Dendritic cell treated with granulocyte-macrophage colony-stimulating factor and Interleukin-4, amounts not matched to agents 40 ng/mL and 50 ng/mL, for 4 days (primary cell): ENCODE measurements at regions not wholly inside any gene's neighbourhood (a gene's known extent, or its start where the extent isn't known, plus 50 kb on each side); places are given as distances from the start of the nearest gene placed in this dataset.

Experiments used
- H3K27ac Mint-ChIP-seq: one replicate; pipeline ENCODE4 v1.8.0; 2022; ENCODE audit warnings: mild to moderate bottlenecking, mixed read lengths
- H3K27me3 Mint-ChIP-seq: one replicate; pipeline ENCODE4 v1.8.0; 2022; ENCODE audit warnings: mild to moderate bottlenecking, mixed read lengths
- H3K36me3 Mint-ChIP-seq: one replicate; pipeline ENCODE4 v1.8.0; 2022; ENCODE audit warnings: low read depth, mixed read lengths
- H3K4me1 Mint-ChIP-seq: one replicate; pipeline ENCODE4 v1.8.0; 2022; ENCODE audit warnings: low read depth, mixed read lengths
- H3K4me3 Mint-ChIP-seq: one replicate; pipeline ENCODE4 v1.8.0; 2022; ENCODE audit warnings: mild to moderate bottlenecking, moderate library complexity, mixed read lengths
- H3K9me3 Mint-ChIP-seq: one replicate; pipeline ENCODE4 v1.8.0; 2022; ENCODE audit warnings: mixed read lengths
- intact Hi-C: fragments of 100-400 bp; cut with micrococcal nuclease; formaldehyde crosslinking; loops from one replicate; pipeline ENCODE4 v1.15.0; 2022

GRCh38 chr18:71027531-71027930, 738.7 kb downstream of the SOCS6 start:
- Mint-ChIP-seq H3K36me3 (no peaks in the 10 kb centered on the region), H3K9me3 (peaks cover 50% of the 10 kb centered on the region), H3K27ac (no peak overlapping the region), H3K4me1 (no peaks in the 10 kb centered on the region), H3K4me3 (no peak overlapping the region), H3K27me3 (no peaks in the 10 kb centered on the region)
- intact Hi-C loops: no loop called here

DNA sequence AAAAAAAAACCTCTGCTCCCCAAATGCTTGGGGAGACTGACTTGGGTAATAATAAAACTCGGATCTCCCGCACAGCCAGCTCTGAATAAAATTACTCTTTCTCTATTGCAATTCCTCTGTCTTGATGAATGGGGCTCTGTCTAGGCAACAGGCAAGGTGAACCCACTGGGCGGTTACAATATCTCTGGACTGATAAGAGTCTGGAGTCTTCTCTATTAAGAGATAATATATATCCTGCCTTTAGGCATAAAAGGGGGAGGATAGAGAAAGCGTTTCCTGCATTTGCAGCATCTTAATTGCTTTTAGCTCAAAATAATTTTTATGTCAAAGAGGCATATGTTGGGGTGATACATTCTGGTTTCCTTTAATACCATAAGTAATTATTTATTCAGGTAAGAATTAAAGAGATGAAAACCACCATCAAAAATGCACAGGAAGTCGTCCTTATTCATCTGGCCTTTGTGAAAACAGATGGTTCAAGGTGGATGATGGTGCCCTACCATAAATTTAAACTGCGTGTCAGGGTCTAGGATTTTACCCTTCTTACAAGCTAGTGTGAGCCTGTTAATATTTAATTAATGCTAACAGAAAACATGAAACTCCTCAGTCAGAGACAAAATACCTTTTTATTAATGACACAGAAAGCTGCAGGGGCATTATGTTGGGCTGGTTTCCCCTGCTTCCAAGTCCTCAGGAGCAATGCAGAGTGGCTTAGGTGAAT, 736.8 kb downstream of the SOCS6 start:
- Mint-ChIP-seq H3K4me1 (no peaks in the 10 kb centered on the region), H3K4me3 (no peak overlapping the region), H3K36me3 (no peaks in the 10 kb centered on the region), H3K27me3 (no peaks in the 10 kb centered on the region), H3K27ac (no peak overlapping the region), H3K9me3 (peaks cover 33% of the 10 kb centered on the region)
- intact Hi-C loops: no loop called here

DNA sequence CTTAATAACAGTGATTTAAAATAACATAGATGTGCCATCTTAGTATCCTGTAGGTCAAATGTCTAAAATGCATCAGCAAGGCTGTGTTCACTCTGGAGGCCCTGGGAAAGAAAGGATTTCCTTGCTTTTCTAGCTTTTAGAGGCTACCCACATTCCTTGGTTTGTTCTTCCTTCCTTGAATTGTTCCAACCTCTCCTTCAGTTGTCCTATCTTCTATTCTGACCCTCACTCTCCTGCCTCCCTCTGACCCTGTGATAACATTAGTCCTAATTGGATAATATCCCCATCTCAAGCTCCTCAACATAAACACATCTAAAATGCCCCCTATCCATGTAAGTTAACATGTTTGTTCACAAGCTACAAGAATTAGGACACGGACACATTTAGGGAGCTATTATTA, 733.5 kb downstream of the SOCS6 start:
- no peaks in the 10 kb centered on the region for H3K36me3 Mint-ChIP-seq
- no peaks in the 10 kb centered on the region for H3K4me1 Mint-ChIP-seq
- intact Hi-C loops: no loop called here
- H3K4me3 Mint-ChIP-seq: no peak overlapping the region
- H3K27ac Mint-ChIP-seq: no peak overlapping the region
- no peaks in the 10 kb centered on the region for H3K27me3 Mint-ChIP-seq
- H3K9me3 Mint-ChIP-seq: peaks cover 14% of the 10 kb centered on the region

DNA sequence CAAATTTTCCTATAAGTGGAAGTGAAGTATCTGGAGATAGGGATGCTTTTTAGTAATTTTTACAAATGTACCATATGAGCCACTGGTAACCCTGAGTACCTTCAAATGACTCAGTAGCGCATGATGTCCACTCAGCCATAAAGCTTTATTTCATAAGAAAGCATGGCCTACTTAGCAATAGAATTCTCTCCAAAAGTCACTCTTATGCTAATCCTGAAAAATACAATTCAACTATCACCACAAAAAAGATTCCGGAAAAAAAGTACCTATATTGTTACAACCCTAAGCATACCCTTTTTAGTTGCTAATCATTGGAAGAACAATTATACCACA, 732.2 kb downstream of the SOCS6 start:
- peaks cover 11% of the 10 kb centered on the region for H3K9me3 Mint-ChIP-seq

DNA sequence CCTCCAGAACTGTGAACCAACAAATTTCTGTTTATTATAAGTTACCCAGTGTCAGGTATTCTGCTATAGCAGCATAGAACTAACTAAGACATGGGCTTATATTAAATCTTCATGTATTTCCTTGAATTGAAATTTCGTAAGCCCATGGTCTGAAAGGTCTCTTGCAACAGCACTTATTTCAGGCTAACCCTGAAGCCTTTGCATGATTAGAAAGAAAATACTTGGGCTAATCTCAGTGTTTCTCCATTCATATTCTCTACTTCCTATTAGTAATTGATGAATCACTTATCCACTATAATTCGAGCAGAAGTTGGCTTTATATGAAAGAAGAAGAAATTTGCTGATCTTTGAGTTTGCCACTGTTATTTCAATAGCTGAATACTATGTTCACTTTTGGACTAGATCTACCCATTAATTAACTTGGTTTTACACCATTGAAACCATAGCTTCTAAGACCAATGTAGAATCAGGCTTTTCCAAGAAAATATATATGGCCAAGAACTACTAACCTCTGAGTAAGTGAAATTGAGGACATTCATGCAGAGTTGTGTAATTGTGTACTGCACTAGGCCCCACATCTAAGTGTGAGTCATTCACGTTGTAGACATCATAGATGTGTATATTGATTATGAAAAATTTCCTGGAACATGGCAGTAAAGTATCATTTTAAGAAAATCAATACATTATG, 731.6 kb downstream of the SOCS6 start:
- H3K27ac Mint-ChIP-seq: no peak overlapping the region
- peaks cover 11% of the 10 kb centered on the region for H3K9me3 Mint-ChIP-seq
- H3K36me3 Mint-ChIP-seq: no peaks in the 10 kb centered on the region
- no peaks in the 10 kb centered on the region for H3K4me1 Mint-ChIP-seq
- H3K4me3 Mint-ChIP-seq: no peak overlapping the region
- intact Hi-C loops: no loop called here
- H3K27me3 Mint-ChIP-seq: no peaks in the 10 kb centered on the region

More for the DNA sequence above, 732.2 kb downstream of the SOCS6 start:
- Mint-ChIP-seq H3K4me1 (no peaks in the 10 kb centered on the region), H3K27me3 (no peaks in the 10 kb centered on the region), H3K27ac (no peak overlapping the region), H3K36me3 (no peaks in the 10 kb centered on the region), H3K4me3 (no peak overlapping the region)
- intact Hi-C loops: no loop called here

- Mint-ChIP-seq H3K36me3 (no peaks in the 10 kb centered on the region), H3K9me3 (peaks cover 11% of the 10 kb centered on the region), H3K27ac (no peak overlapping the region), H3K4me1 (no peaks in the 10 kb centered on the region), H3K4me3 (no peak overlapping the region), H3K27me3 (no peaks in the 10 kb centered on the region)
- intact Hi-C loops: no loop called here
Measured at GRCh38 chr18:71018816-71019215, 730.0 kb downstream of the SOCS6 start.

DNA sequence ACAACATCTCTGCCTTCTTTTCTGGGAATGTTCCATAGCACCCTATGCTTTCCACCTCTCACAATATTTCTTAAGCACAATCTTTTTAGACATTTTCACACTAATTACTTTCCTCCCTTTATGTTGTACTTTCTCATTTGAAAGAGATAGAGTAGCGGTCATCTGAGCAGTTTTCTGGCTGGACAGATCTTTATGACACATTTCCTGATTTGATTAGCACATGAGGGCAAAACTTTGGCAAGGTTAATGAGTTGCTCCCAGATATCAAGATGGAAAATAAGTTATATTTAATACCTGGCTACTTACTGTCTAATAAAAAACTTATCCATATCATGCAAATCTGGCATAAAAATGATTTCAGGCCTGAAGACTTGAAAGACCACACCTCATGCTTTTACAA, 723.9 kb downstream of the SOCS6 start:
- H3K36me3 Mint-ChIP-seq: no peaks in the 10 kb centered on the region
- no peaks in the 10 kb centered on the region for H3K27me3 Mint-ChIP-seq
- H3K27ac Mint-ChIP-seq: no peak overlapping the region
- no peak overlapping the region for H3K4me3 Mint-ChIP-seq
- H3K9me3 Mint-ChIP-seq: no peaks in the 10 kb centered on the region
- H3K4me1 Mint-ChIP-seq: no peaks in the 10 kb centered on the region
- intact Hi-C loops: no loop called here

DNA sequence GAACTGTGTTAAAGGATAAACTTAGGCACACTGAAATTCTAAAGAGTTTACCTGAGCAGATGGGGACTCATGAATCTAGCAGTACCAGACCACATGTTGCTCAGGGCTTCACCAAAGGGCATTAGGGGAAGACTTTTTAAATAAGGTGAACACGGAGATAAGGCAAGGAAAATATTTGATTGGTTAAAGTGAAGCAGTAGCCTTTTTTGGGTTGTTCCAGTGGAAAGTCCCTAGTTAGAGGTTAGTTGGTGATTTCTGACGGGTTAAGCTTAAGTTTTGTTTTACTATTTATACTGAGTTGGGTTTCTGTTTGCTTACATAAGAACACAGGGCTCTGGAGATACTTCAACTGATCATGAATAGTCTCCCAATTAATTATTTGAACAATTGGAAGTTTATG, 722.5 kb downstream of the SOCS6 start:
- H3K9me3 Mint-ChIP-seq: no peaks in the 10 kb centered on the region
- intact Hi-C loops: no loop called here
- H3K4me3 Mint-ChIP-seq: no peak overlapping the region
- no peaks in the 10 kb centered on the region for H3K27me3 Mint-ChIP-seq
- no peak overlapping the region for H3K27ac Mint-ChIP-seq
- no peaks in the 10 kb centered on the region for H3K36me3 Mint-ChIP-seq
- no peaks in the 10 kb centered on the region for H3K4me1 Mint-ChIP-seq

DNA sequence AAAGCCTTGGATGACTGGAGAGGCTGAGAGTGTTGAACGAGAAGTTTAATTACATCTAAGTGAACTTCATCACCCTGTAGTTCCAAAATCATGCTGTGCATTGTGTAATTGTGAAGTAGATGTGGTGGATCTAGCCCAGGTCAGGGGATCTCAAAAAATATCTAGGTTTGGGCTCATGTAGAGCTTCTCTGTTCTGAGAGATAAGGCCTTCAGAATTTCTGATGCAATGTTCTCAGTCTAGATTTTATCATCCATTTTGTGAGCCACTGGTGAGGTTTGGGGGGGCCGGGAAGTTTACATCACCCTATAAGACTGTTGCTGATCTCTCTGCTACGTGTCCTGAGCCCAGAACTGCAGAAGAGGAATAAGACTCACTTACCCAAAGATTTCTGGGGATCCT, 719.4 kb downstream of the SOCS6 start:
- H3K4me3 Mint-ChIP-seq: no peak overlapping the region
- H3K36me3 Mint-ChIP-seq: no peaks in the 10 kb centered on the region
- H3K27me3 Mint-ChIP-seq: no peaks in the 10 kb centered on the region

GRCh38 chr18:71001597-71001996, 712.8 kb downstream of the SOCS6 start:
- Mint-ChIP-seq H3K36me3 (no peaks in the 10 kb centered on the region), H3K9me3 (peaks cover 20% of the 10 kb centered on the region), H3K27ac (no peak overlapping the region), H3K4me1 (no peaks in the 10 kb centered on the region), H3K27me3 (no peaks in the 10 kb centered on the region), H3K4me3 (no peak overlapping the region)
- intact Hi-C loops: no loop called here

More for the DNA sequence above, 719.4 kb downstream of the SOCS6 start:
- intact Hi-C loops: no loop called here
- Mint-ChIP-seq H3K9me3 (peaks cover 7% of the 10 kb centered on the region), H3K4me1 (no peaks in the 10 kb centered on the region), H3K27ac (no peak overlapping the region)

- no peak overlapping the region for H3K4me3 Mint-ChIP-seq
- H3K27me3 Mint-ChIP-seq: no peaks in the 10 kb centered on the region
- intact Hi-C loops: no loop called here
- H3K9me3 Mint-ChIP-seq: peaks cover 36% of the 10 kb centered on the region
- H3K4me1 Mint-ChIP-seq: no peaks in the 10 kb centered on the region
- H3K36me3 Mint-ChIP-seq: no peaks in the 10 kb centered on the region
- H3K27ac Mint-ChIP-seq: no peak overlapping the region
Measured at GRCh38 chr18:70998490-70998889, 709.6 kb downstream of the SOCS6 start.

- Mint-ChIP-seq H3K27ac (no peak overlapping the region), H3K4me3 (no peak overlapping the region), H3K9me3 (peaks cover 32% of the 10 kb centered on the region), H3K27me3 (no peaks in the 10 kb centered on the region), H3K4me1 (no peaks in the 10 kb centered on the region), H3K36me3 (no peaks in the 10 kb centered on the region)
- intact Hi-C loops: no loop called here
Measured at GRCh38 chr18:70994116-70994515, 705.3 kb downstream of the SOCS6 start.

GRCh38 chr18:70991577-70991976, 702.7 kb downstream of the SOCS6 start:
- Mint-ChIP-seq H3K36me3 (no peaks in the 10 kb centered on the region), H3K9me3 (peaks cover 41% of the 10 kb centered on the region), H3K4me1 (no peaks in the 10 kb centered on the region), H3K4me3 (no peak overlapping the region), H3K27ac (no peak overlapping the region), H3K27me3 (no peaks in the 10 kb centered on the region)
- intact Hi-C loops: loop anchor here (2.0 kb wide), 1 partner anchor 53 kb away; no protein-coding TSS in a partner anchor

- no peaks in the 10 kb centered on the region for H3K36me3 Mint-ChIP-seq
- H3K9me3 Mint-ChIP-seq: peaks cover 54% of the 10 kb centered on the region
- no peak overlapping the region for H3K4me3 Mint-ChIP-seq
- intact Hi-C loops: no loop called here
- no peaks in the 10 kb centered on the region for H3K27me3 Mint-ChIP-seq
- no peaks in the 10 kb centered on the region for H3K4me1 Mint-ChIP-seq
- no peak overlapping the region for H3K27ac Mint-ChIP-seq
Measured at GRCh38 chr18:70985948-70986347, 697.1 kb downstream of the SOCS6 start.

GRCh38 chr18:70982292-70982691, 693.4 kb downstream of the SOCS6 start:
- intact Hi-C loops: no loop called here
- Mint-ChIP-seq H3K27me3 (no peaks in the 10 kb centered on the region), H3K9me3 (peaks cover 40% of the 10 kb centered on the region), H3K4me3 (no peak overlapping the region), H3K27ac (no peak overlapping the region), H3K36me3 (no peaks in the 10 kb centered on the region), H3K4me1 (no peaks in the 10 kb centered on the region)
